ENCODE measurements at regions not wholly inside any gene's neighbourhood (a gene's known extent, or its start where the extent isn't known, plus 50 kb on each side); places are given as distances from the start of the nearest gene placed in this dataset.

- TF ChIP-seq NFE2L1 (CRISPR knock-in tag; IDR thresholded peaks at IDR 0.05): no peak
- TF ChIP-seq CTCF (IDR thresholded peaks at IDR 0.05): no peak
- TF ChIP-seq, protein P1, sequence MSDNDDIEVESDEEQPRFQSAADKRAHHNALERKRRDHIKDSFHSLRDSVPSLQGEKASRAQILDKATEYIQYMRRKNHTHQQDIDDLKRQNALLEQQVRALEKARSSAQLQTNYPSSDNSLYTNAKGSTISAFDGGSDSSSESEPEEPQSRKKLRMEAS (CRISPR knock-in tag; IDR thresholded peaks at IDR 0.05): no peak
- no peak for TF ChIP-seq SMAD3 (CRISPR knock-in tag; IDR thresholded peaks at IDR 0.05; ENCODE audit: borderline replicate concordance)
- TF ChIP-seq ATF6 (CRISPR knock-in tag; IDR thresholded peaks at IDR 0.05): no peak
- no peak for TF ChIP-seq SP1 (CRISPR knock-in tag; conservative IDR thresholded peaks at IDR 0.05)
- no peak for TF ChIP-seq ATF2 (CRISPR knock-in tag; IDR thresholded peaks at IDR 0.05; ENCODE audit: borderline replicate concordance, low read depth)
These were observed 114.6 kb upstream of the JARID2 start for GRCh38 chr6:15131234-15131633.
